ENCODE measurements at regions not wholly inside any gene's neighbourhood (a gene's known extent, or its start where the extent isn't known, plus 50 kb on each side); places are given as distances from the start of the nearest gene placed in this dataset.
"Not testable (repeated sequence)": the region's sequence is repeated elsewhere in the genome, so short reads cannot be mapped to it uniquely, and the experiment has no call there.

GRCh38 chr5:121430538-121430937 is 421.1 kb upstream of the FTMT start:
- no peak overlapping the region for H3K4me3 ChIP-seq (ENCODE audit: control insufficient read depth, low read depth, low read length)
- no peak for DNase-seq (ENCODE audit: low read depth)
- no peak for TF ChIP-seq CTCF (IDR thresholded peaks at IDR 0.05; ENCODE audit: control insufficient read depth, insufficient read depth, low read depth, low read length, missing control alignments)

DNA sequence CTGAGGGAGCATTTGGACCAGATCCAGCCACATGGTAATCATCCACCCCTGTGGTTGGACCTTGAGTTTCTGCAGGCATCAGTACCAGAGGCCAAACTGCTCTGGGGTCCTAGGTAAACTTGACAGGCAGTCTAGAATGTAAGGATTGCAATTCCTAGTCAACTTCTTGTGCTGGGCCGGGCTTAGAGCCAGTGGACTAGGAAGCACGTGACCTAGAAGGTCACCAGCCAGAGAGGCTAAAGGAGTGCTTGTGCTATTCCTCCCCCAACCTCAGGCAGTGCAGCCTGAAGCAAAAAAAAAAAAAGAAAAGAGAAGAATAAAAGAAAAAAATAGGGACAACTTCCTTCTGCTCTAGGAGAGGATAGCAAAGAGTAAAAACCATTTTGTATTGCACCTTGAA is 406.2 kb upstream of the FTMT start:
- no peak for DNase-seq (ENCODE audit: low read depth)
- no peak overlapping the region for H3K4me3 ChIP-seq (ENCODE audit: control insufficient read depth, low read depth, low read length)
- TF ChIP-seq CTCF (IDR thresholded peaks at IDR 0.05; ENCODE audit: control insufficient read depth, insufficient read depth, low read depth, low read length, missing control alignments) = no peak

- DNase-seq (ENCODE audit: low read depth) = no peak
- no peak overlapping the region for H3K4me3 ChIP-seq (ENCODE audit: control insufficient read depth, low read depth, low read length)
- TF ChIP-seq CTCF (IDR thresholded peaks at IDR 0.05; ENCODE audit: control insufficient read depth, insufficient read depth, low read depth, low read length, missing control alignments) = no peak
Observed at GRCh38 chr5:121462441-121462840, 389.2 kb upstream of the FTMT start.

- not testable (repeated sequence) for DNase-seq (ENCODE audit: low read depth); H3K4me3 ChIP-seq (ENCODE audit: control insufficient read depth, low read depth, low read length)
Observed at GRCh38 chr5:121471222-121471621, 380.5 kb upstream of the FTMT start.

- no peak overlapping the region for H3K4me3 ChIP-seq (ENCODE audit: control insufficient read depth, low read depth, low read length)
- no peak for DNase-seq (ENCODE audit: low read depth)
Observed at GRCh38 chr5:121478636-121479035, 373.0 kb upstream of the FTMT start.

DNA sequence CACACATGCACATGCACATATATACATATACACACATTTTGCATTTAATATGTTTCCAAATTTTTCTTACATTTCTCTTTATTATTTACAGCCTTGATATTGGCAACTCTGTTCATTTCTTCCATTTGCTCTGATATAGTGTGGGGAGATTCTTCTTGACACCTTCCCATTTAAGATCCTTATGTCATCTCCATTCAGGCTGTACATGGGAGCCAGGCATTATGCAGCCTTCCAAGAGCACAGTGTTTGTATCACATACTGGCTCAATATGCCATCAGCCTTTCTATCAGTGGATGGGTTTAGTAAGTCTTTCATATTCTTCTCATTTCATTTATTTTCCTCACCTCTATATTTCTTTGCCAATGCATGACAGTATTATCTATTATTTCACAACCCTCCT is 372.3 kb upstream of the FTMT start:
- no peak for DNase-seq (ENCODE audit: low read depth)
- H3K4me3 ChIP-seq (ENCODE audit: control insufficient read depth, low read depth, low read length) = no peak overlapping the region
- TF ChIP-seq CTCF (IDR thresholded peaks at IDR 0.05; ENCODE audit: control insufficient read depth, insufficient read depth, low read depth, low read length, missing control alignments) = no peak

More at GRCh38 chr5:121478636-121479035, 373.0 kb upstream of the FTMT start:
- no peak for TF ChIP-seq CTCF (IDR thresholded peaks at IDR 0.05; ENCODE audit: control insufficient read depth, insufficient read depth, low read depth, low read length, missing control alignments)

- no peak overlapping the region for H3K4me3 ChIP-seq (ENCODE audit: control insufficient read depth, low read depth, low read length)
- no peak for TF ChIP-seq CTCF (IDR thresholded peaks at IDR 0.05; ENCODE audit: control insufficient read depth, insufficient read depth, low read depth, low read length, missing control alignments)
- DNase-seq (ENCODE audit: low read depth) = no peak
Observed at GRCh38 chr5:121485281-121485680, 366.4 kb upstream of the FTMT start.

DNA sequence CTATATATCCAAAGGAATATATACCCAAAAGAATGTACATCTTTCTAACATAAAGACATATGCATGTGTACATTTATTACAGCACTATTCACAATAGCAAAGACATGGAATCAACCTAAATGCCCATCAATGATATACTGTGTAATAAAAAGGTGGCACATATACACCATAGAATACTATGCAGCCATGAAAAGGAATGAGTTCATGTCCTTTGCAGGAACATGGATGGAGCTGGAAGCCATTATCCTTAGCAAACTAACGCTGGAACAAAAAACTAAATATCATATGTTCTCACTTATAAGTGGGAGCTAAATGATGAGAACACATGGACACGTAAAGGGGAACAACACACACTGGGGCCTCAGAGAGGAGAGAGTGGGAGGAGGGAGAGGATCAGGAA is 365.7 kb upstream of the FTMT start:
- not testable (repeated sequence) for DNase-seq (ENCODE audit: low read depth); H3K4me3 ChIP-seq (ENCODE audit: control insufficient read depth, low read depth, low read length)

Data from AG09309 (cell line).